ENCODE measurements at regions not wholly inside any gene's neighbourhood (a gene's known extent, or its start where the extent isn't known, plus 50 kb on each side); places are given as distances from the start of the nearest gene placed in this dataset.

DNA sequence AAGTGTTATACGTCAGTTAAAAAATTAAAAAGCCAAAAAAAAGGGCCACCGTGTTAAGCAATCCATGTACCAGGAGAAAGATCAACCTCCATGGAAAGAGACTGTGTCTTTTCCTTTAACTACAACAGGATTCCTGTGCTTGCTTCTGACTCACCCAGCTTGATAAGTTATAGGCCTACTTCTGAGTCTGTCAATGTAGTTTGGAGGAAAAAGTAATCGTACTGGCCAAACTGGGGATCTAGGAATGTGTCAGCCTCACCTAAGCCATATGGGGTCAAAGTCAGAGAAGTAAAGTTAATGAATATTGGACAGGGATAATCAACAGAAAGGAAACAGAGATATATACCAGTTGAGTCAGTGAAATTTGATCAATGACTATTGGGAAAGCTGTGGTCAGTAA, 470.8 kb upstream of the SLIT2 start:
- TF ChIP-seq, protein P1, sequence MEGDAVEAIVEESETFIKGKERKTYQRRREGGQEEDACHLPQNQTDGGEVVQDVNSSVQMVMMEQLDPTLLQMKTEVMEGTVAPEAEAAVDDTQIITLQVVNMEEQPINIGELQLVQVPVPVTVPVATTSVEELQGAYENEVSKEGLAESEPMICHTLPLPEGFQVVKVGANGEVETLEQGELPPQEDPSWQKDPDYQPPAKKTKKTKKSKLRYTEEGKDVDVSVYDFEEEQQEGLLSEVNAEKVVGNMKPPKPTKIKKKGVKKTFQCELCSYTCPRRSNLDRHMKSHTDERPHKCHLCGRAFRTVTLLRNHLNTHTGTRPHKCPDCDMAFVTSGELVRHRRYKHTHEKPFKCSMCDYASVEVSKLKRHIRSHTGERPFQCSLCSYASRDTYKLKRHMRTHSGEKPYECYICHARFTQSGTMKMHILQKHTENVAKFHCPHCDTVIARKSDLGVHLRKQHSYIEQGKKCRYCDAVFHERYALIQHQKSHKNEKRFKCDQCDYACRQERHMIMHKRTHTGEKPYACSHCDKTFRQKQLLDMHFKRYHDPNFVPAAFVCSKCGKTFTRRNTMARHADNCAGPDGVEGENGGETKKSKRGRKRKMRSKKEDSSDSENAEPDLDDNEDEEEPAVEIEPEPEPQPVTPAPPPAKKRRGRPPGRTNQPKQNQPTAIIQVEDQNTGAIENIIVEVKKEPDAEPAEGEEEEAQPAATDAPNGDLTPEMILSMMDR (IDR thresholded peaks at IDR 0.05): no peak
- TF ChIP-seq, protein P2, sequence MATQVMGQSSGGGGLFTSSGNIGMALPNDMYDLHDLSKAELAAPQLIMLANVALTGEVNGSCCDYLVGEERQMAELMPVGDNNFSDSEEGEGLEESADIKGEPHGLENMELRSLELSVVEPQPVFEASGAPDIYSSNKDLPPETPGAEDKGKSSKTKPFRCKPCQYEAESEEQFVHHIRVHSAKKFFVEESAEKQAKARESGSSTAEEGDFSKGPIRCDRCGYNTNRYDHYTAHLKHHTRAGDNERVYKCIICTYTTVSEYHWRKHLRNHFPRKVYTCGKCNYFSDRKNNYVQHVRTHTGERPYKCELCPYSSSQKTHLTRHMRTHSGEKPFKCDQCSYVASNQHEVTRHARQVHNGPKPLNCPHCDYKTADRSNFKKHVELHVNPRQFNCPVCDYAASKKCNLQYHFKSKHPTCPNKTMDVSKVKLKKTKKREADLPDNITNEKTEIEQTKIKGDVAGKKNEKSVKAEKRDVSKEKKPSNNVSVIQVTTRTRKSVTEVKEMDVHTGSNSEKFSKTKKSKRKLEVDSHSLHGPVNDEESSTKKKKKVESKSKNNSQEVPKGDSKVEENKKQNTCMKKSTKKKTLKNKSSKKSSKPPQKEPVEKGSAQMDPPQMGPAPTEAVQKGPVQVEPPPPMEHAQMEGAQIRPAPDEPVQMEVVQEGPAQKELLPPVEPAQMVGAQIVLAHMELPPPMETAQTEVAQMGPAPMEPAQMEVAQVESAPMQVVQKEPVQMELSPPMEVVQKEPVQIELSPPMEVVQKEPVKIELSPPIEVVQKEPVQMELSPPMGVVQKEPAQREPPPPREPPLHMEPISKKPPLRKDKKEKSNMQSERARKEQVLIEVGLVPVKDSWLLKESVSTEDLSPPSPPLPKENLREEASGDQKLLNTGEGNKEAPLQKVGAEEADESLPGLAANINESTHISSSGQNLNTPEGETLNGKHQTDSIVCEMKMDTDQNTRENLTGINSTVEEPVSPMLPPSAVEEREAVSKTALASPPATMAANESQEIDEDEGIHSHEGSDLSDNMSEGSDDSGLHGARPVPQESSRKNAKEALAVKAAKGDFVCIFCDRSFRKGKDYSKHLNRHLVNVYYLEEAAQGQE (IDR thresholded peaks at IDR 0.05; ENCODE audit: insufficient read depth in 1 of 2, low read depth in 2 of 2, low read length in 1 of 2): no peak
- TF ChIP-seq TCF7L2 (IDR thresholded peaks at IDR 0.05; ENCODE audit: low read depth, low read length): no peak
- no peak for TF ChIP-seq POLR2AphosphoS5 (IDR thresholded peaks at IDR 0.05; ENCODE audit: low read depth, low read length)

All from Panc1 (cell line).